GM21526 (cell line): ENCODE measurements at regions not wholly inside any gene's neighbourhood (a gene's known extent, or its start where the extent isn't known, plus 50 kb on each side); places are given as distances from the start of the nearest gene placed in this dataset.
A peak's percentile ranks its signal among the peaks of the same experiment; 100 is the strongest.

Experiments
- ATAC-seq: cut with Tn5 transposase; IDR thresholded peaks from one replicate; pipeline ENCODE4 v1.9.1; 2021; ENCODE audit warnings: moderate library complexity; ENCODE audit not compliant: unreplicated experiment, low FRiP score

GRCh38 chr5:124996023-124996763, 249.8 kb upstream of the ZNF608 start:
- no peak for ATAC-seq

- no peak for ATAC-seq
Measured at GRCh38 chr5:124996764-124997077, 250.3 kb upstream of the ZNF608 start.

GRCh38 chr5:124997186-124997893, 250.9 kb upstream of the ZNF608 start:
- ATAC-seq: no peak

- ATAC-seq: no peak
Measured at GRCh38 chr5:124998520-124998919, 252.1 kb upstream of the ZNF608 start.

GRCh38 chr5:125002727-125003598, 256.5 kb upstream of the ZNF608 start:
- ATAC-seq: no peak

- no peak for ATAC-seq
Measured at GRCh38 chr5:125004009-125004408, 257.6 kb upstream of the ZNF608 start.

- peak; percentile 37 for ATAC-seq
Measured at GRCh38 chr5:125005266-125005665, 258.8 kb upstream of the ZNF608 start.

- ATAC-seq: peak; percentile 64
Measured at GRCh38 chr5:125006011-125006685, 259.7 kb upstream of the ZNF608 start.

- no peak for ATAC-seq
Measured at GRCh38 chr5:125010356-125010755, 263.9 kb upstream of the ZNF608 start.

- no peak for ATAC-seq
Measured at GRCh38 chr5:125011014-125011413, 264.6 kb upstream of the ZNF608 start.

GRCh38 chr5:125011419-125011818, 265.0 kb upstream of the ZNF608 start:
- no peak for ATAC-seq

GRCh38 chr5:125011947-125012346, 265.5 kb upstream of the ZNF608 start:
- no peak for ATAC-seq

- ATAC-seq: no peak
Measured at GRCh38 chr5:125012727-125013451, 266.4 kb upstream of the ZNF608 start.

- ATAC-seq: no peak
Measured at GRCh38 chr5:125014202-125014601, 267.8 kb upstream of the ZNF608 start.

GRCh38 chr5:125017796-125018195, 271.4 kb upstream of the ZNF608 start:
- no peak for ATAC-seq

GRCh38 chr5:125023673-125024072, 277.2 kb upstream of the ZNF608 start:
- ATAC-seq: no peak

- no peak for ATAC-seq
Measured at GRCh38 chr5:125026867-125027731, 280.7 kb upstream of the ZNF608 start.

GRCh38 chr5:125032286-125032685, 285.8 kb upstream of the ZNF608 start:
- ATAC-seq: no peak

- ATAC-seq: no peak
Measured at GRCh38 chr5:125033602-125034001, 287.2 kb upstream of the ZNF608 start.
